Cerebellar cortex (tissue), 1 donor: ENCODE measurements at regions not wholly inside any gene's neighbourhood (a gene's known extent, or its start where the extent isn't known, plus 50 kb on each side); places are given as distances from the start of the nearest gene placed in this dataset.
"Not testable (repeated sequence)": the region's sequence is repeated elsewhere in the genome, so short reads cannot be mapped to it uniquely, and the experiment has no call there.

Source experiments
- DNase-seq: peaks from one replicate; pipeline ENCODE4 v3.0.0-alpha.2; 2015; ENCODE audit warnings: low spot score

DNA sequence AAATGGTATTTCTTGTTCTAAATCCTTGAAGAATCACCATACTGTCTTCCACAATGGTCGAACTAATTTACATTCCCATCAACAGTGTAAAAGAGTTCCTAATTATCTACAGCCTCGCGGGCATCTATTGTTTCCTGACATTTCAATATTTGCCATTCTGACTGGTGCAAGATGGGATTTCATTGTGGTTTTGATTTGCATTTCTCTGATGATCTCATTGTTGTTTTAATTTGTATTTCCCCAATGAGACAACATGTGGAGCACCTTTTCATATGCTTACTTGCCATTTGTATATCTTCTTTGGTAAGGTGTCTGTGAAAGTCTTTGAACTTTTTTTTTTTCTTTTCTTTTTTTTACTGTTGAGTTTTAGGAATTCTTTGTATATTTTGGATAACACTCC lies 473.6 kb downstream of the KCTD16 start:
- no peak for DNase-seq

DNA sequence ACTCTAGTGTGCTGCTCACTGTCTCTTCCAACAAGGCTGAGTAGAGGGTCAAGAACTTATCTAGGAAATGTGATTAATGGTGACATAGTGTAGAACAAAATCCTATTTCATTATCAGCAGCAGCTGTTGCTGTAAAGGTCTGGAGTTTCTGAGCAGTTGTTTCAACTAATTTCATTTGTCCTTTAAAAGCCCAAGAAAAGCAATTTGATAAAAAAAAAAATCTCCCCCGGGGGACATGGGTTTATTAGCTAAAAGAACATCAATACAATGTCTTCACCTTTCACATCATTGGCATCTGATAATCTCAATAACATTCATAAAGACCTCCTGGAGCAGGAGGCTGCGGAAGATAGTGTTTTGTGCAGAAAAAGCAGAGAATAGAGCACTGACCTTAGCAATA lies 468.1 kb downstream of the KCTD16 start:
- DNase-seq: no peak

DNA sequence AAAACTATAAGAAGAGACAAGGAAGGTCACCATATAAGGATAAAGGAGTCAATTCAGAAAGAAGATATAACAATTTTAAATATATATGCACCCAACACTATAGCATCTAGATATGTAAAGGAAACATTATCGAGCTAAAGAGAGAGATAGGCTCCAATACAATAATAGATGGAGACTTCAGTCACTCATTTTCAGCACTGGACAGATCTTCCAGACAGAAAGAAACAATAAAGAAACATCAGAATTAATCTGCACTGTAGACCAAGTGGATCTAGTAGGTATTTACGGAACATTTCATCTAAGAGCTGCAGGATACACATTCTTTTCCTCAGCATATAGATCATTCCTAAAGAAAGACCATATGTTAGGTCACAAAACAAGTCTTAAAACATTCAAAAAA lies 463.5 kb downstream of the KCTD16 start:
- no peak for DNase-seq

DNA sequence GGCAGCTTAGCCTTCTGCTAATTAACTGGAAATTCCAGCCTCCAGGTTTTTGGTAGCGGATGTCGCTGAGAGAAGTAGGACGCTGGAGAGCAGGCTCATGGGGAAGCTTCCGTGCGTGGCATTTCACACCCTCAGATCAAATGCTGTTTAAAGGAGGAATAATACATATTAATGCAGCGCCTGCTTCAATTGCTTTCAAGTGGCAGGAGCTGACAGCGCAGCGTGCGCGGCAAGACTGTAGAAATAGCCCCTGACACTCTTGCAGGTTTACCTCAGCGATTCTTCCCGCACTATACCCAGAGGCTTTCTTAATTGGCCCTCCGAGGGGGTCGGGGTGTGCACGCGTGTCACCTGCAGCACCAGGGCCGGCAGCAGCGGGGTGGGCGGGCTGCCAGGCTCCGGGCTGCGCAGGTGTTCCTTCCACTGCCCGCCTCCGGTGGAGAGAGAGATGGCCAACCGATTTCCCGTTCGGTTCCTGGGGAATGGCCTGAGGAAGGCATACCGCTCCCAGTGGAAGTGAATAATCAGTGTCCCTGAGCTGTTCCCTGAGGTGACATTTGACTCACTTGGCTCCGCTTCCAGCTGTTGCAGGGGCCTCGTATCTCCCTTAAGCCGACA lies 427.9 kb downstream of the KCTD16 start:
- no peak for DNase-seq

DNA sequence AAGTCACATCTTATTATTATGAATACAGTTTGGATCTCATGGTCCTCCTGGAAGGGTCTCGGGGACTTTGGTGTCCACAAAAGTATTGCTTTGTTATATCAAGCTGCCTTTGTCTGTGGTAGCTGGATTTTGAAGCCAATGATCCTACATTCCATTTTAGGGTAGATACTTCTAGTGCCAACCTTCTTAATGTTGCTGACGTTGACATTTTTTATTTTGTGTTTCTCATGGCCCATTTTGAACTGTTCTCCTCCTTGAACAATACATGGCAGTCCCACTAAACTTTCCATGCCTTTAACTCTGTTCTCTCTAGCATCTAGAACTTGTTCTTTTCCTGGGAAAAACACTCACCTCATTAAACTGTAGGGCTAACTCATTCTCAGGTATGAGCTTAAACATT lies 425.8 kb downstream of the KCTD16 start:
- no peak for DNase-seq

DNA sequence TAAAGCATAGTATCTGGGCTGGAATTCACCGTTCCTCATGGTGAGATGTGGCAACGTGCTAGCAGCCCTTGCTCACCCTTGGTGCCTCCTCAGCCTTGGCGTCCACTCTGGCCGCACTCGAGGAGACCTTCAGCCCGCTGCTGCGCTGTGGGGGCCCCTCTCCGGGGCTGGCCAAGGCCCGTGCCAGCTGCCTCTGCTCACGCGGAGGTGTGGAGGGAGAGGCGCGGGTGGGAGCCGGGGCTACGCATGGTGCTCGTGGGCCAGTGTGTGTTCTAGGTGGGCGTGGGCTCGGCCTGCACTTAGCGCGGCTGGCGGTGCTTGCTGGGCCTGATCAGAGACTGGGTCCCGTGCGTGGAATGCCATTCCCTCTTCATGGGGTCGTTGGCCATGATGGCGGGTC lies 424.2 kb downstream of the KCTD16 start:
- DNase-seq: no peak

DNA sequence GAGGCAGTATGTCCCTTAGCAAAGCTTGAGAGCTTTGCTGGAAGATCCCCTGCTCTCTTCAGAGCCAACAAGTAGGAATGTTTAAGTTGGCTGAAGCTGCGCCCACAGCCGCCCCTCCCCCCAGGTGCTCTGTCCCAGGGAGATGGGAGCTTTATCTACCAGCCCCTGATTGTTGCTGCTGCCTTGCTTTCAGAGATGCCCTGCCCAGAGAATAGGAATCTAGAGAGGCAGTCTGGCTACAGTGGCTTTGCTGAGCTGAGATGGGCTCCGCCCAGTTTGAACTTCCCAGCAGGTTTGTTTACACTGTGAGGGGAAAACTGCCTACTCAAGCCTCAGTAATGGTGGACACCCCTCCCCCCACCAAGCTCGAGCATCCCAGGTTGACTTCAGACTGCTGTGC lies 423.6 kb downstream of the KCTD16 start:
- not testable (repeated sequence) for DNase-seq

DNA sequence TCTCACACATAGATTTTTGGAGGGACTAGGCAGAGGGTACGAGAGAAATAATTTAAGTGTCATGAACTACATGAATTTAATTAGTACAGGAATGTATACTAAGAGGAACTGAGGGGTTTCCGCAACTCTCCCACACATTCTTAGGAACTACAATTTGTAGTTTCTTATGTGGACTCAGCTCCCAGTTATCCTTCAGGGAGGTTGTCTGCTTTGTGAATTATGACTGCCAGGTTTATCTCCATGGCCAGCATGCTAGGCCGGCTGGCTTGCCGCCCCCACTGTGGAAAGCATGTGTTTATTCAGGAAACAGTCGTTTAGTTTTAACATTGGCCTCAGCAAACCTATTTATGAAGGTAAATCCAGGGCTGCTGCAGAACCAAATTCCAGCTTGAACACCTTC lies 415.0 kb downstream of the KCTD16 start:
- DNase-seq: no peak

DNA sequence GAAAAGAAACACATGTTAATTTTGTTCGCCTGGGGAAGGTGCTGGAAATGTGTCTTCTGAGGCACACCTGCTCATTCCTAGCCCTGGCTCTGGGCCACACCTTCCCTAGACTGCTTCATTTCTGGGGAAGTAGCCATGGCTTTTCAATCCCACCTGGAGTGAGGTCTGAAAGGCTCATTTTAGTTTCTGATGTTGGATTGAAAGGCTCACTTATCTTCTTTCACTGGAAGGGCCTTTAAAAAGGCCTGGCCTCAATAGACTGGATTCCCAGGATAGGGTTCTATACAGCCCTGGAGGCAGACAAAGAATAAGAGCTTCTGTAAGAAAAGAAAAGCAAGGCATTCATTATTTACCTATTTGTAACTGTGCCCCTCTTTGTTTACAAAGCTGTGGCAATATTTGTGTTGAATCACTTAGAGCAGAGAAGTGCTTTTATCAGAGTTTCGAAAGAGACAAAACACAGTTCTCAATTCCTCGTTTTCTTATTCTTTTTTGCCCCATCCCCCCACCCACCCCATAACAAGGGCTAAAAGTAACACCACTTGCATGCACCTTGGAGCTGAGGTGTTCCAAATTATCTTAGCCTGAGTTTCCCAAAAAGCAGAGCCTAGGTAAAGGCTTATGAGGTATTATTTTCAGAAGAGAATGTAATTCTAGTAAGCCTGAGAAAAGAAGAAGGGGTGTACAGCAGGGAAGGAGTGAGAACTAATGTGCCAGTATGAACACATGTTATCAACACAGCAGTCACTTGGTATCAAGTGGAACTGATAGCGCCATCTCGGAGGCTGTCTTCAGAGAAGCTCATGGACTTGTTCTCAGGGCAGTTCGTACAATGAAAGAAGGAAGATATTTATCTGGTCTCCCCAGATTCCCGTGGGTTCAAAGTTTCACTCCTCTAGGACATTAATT lies 413.1 kb downstream of the KCTD16 start:
- DNase-seq: peak; percentile 2

DNA sequence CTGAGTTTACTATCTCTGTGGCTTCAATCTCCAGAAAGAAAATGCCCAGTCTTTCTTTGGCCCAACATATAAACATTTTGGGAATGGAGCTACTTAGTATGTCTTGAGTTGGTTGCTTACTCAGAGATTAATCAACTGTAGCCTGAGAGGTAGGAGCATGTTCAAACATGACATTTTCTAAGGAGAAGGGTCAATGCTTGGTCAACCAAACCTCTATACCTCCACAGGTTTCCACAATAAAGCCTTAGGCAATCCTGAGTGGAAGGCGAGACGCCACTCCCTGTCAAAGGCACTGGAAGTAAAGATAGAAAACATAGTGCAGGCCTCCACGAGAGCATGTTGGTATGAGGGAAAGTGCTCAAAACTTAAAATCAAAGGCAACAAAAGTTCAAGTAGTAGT lies 411.4 kb downstream of the KCTD16 start:
- no peak for DNase-seq

DNA sequence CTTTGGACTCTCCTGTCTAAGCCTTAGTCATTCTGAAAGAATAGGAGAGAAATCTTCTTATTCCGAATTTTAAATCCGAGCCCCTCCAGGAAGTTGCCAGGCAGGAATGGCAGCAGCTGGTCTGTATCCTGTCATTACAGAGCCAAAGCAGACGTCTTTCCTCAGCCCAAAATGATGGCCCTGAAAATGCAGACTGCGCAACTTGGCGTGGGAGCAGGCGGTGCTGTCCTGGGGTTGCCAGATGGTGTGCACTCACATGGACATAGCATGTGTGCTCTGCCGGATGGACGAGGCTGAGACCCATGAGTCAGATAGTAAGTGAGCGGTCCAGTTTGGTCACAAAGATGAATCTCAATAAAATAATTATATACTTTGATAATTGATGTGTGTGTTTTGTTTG lies 410.4 kb downstream of the KCTD16 start:
- DNase-seq: no peak

DNA sequence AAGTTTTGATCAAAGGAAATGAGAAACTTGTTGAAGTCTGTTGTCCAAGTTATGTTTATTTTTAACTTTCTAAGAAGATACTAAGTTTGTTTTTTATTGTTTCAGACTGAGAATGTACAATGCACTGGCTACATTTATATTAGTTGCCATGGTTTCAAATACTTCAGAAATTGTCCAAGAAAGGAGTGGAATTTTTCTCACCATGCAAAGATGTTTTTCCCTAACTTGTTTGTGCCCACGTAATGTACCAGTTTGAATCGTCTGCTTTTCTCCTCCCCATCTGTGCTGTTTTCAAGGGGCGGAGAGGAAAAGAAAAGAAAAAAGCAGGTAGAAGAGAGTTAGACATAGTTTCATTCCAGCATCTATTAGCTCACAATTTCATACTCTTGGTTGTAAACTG lies 407.0 kb downstream of the KCTD16 start:
- DNase-seq: no peak

DNA sequence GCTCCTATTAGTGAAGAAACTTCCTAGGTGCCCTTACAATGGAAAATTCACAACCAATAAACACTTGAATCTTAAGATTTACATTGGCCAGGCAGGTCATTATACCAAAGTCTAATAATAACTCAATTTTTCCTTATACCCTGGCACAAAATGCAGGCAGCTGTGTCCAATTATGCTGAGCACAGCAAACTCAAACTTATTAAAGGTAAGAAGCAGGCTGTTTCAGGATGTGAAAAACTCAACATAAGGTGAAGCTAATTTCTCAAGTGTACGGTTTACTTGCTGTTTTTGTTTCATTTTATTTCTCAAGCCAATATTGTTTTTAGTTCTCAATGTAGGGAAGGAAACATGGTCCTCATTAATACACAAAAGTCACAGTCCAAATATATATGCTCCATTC lies 405.1 kb downstream of the KCTD16 start:
- DNase-seq: no peak

DNA sequence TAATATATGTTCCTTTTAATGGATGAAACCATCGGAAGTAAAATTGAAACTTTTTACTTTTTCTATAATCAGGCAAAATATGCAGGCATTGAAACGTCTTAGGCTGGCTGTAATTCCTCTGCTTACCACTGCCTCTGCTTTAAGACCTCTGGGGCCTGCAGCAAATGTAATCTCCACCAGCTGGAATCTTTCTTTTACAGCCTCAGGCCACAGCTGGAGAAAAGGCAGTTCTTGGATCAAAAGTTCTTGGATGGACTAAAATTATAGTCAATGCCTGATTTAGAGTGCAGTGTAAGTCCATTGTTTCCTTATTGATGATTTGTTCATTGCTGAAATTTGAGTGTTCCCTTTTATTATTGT lies 396.7 kb downstream of the KCTD16 start:
- no peak for DNase-seq

DNA sequence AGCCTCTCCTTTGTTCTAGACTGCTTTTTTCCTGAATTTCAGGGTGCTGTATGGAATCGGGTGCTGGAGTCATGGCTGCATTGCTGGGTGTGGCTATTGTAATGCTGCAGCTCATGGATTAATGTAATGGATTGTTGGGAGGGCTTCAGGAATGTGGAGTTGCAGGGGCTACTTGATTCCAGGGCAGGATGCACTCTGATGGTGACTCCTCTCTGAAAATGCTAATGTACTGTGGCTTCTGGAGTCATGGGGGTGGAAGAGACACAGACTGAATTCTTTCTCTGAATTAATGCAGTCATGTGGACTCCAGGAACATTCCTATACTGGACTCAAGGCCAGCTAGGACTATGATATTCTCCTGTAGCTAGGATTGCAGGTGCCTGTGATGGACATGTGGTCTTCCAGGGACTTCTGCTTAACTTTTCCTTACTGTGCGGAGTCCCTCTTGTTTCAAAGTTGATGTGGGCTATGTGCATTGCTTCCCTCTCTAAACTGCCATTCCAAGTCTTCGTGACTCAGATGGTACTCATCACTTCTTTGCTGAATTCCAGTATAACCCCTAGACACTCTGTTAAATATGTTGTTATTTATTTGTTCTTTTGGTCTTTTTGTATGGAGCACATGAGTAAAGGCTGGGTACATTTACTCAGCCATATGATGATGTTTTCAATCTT lies 396.2 kb downstream of the KCTD16 start:
- no peak for DNase-seq

DNA sequence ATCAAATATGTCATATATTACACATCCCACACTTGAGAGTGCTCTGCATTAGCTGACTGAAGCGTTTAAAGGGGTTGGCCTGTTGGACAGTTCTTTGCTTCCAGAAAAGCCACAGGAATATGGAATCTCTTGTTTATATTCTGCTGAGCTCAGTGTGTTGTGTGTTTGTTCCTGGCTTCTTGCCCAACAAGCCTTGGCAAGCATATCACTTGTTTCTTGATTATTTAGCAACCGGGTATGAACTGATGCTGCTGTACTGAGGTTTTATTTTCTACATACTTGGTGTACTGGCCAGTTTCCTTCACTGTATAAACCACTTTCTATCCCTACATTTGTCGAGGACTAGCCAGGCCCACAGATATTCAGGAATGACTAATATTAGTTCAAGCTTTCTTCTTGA lies 378.9 kb downstream of the KCTD16 start:
- DNase-seq: peak; percentile 29

DNA sequence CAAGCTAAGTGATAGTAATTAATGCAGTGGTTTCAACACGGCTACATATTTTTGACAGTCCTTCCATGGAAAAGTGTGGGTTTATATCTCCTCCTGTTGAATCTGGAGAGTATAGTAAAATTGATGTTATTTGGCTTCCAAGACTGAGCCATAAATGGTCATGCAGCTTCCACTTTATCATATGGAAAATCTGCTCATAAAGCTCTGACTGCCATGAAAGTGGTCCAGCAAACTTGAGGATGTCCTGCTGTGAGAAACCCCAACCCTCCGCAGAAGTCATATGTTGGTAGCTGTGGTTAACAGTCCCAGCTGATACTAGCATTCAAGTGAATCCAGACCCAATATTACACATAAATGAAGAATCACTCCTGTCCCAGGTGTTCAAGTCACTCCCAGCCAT lies 378.3 kb downstream of the KCTD16 start:
- no peak for DNase-seq

DNA sequence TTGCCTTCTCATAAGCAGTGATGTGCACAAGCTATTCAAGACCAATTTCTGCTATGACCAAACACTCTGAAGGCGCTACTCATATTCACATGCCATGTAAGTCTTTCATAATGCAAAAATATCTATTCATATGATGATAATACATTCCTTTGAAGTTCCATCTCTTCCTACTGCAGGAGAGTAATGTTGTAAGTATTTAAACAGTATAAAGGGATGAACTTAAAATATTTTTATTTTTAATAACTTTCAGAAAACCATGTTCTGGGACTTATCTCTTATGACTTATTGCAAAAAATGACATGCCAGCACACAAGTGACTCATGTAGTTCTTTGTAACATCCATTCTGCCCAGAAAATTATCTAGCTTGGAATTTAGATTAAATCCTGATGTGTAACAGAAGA lies 376.4 kb downstream of the KCTD16 start:
- DNase-seq: no peak

DNA sequence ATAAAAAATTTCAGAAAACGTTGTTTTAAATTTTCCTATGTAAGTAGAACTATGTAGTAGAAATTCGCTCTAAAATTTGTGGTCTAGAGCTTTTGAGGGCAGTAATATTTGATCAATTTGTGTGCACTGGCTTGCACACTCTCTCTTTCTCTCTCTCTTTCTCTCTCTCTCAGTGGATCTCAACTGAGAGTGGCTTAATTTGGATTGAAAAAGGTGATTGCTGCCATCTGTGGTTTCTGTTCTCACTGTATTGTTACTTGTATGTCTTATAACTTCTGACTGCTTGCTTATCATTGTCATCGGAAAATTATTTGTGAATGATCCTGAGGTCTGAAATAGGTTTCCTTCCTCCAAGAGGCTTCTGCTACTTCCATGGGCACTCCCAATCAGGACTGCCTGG lies 368.2 kb downstream of the KCTD16 start:
- no peak for DNase-seq
